ENCODE measurements at regions not wholly inside any gene's neighbourhood (a gene's known extent, or its start where the extent isn't known, plus 50 kb on each side); places are given as distances from the start of the nearest gene placed in this dataset.

GRCh38 chr14:104385111-104385510, 194.5 kb upstream of the C14orf180 start:
- TF ChIP-seq TRIM25 (IDR thresholded peaks at IDR 0.05; ENCODE audit: borderline replicate concordance), result no peak
- no peak for TF ChIP-seq HNRNPK (IDR thresholded peaks at IDR 0.05; ENCODE audit: low read depth, low read length, poor library complexity, severe bottlenecking)
- TF ChIP-seq NBN (IDR thresholded peaks at IDR 0.05; ENCODE audit: low read depth), result no peak
- no peak for TF ChIP-seq REST (IDR thresholded peaks at IDR 0.05; ENCODE audit: borderline replicate concordance)
- no peak for TF ChIP-seq REST (CRISPR knock-in tag; IDR thresholded peaks at IDR 0.05; ENCODE audit: low read depth)
- TF ChIP-seq CTCF (IDR thresholded peaks at IDR 0.05 in 2 of 3, conservative IDR thresholded peaks at IDR 0.05 in 1 of 3; ENCODE audit: insufficient read depth in 2 of 3, low read depth in 1 of 3, low read length in 3 of 3), result no peak
- TF ChIP-seq FOXM1 (IDR thresholded peaks at IDR 0.05; ENCODE audit: low read depth), result no peak
- no peak for TF ChIP-seq FOXM1 (CRISPR knock-in tag; IDR thresholded peaks at IDR 0.05; ENCODE audit: low read depth)
- TF ChIP-seq ARHGAP35 (IDR thresholded peaks at IDR 0.05; ENCODE audit: partially characterized antibody), result no peak
- no peak for TF ChIP-seq GABPA (tag; conservative IDR thresholded peaks at IDR 0.05; ENCODE audit: low read depth)
- no peak for TF ChIP-seq POLR2A (conservative IDR thresholded peaks at IDR 0.05)
- TF ChIP-seq EZH2 (IDR thresholded peaks at IDR 0.05; ENCODE audit: borderline replicate concordance, low read depth, low read length), result no peak
- TF ChIP-seq KAT2B (IDR thresholded peaks at IDR 0.05; ENCODE audit: low read depth, low read length), result no peak
- TF ChIP-seq ELF1 (tag; IDR thresholded peaks at IDR 0.05), result no peak
- TF ChIP-seq NFIC (IDR thresholded peaks at IDR 0.05), result no peak
- TF ChIP-seq NKRF (IDR thresholded peaks at IDR 0.05; ENCODE audit: borderline replicate concordance), result no peak

All from K562 (cell line).